ENCODE measurements at regions not wholly inside any gene's neighbourhood (a gene's known extent, or its start where the extent isn't known, plus 50 kb on each side); places are given as distances from the start of the nearest gene placed in this dataset.
A peak's percentile ranks its signal among the peaks of the same experiment; 100 is the strongest.

GRCh38 chr6:104573350-104573749, 286.4 kb downstream of the HACE1 start:
- DNase-seq = no peak

- no peak for DNase-seq
Measured at GRCh38 chr6:104572901-104573300, 286.8 kb downstream of the HACE1 start.

GRCh38 chr6:104566411-104566810, 293.3 kb downstream of the HACE1 start:
- DNase-seq = no peak

- DNase-seq = no peak
Measured at GRCh38 chr6:104563306-104563705, 296.4 kb downstream of the HACE1 start.

DNA sequence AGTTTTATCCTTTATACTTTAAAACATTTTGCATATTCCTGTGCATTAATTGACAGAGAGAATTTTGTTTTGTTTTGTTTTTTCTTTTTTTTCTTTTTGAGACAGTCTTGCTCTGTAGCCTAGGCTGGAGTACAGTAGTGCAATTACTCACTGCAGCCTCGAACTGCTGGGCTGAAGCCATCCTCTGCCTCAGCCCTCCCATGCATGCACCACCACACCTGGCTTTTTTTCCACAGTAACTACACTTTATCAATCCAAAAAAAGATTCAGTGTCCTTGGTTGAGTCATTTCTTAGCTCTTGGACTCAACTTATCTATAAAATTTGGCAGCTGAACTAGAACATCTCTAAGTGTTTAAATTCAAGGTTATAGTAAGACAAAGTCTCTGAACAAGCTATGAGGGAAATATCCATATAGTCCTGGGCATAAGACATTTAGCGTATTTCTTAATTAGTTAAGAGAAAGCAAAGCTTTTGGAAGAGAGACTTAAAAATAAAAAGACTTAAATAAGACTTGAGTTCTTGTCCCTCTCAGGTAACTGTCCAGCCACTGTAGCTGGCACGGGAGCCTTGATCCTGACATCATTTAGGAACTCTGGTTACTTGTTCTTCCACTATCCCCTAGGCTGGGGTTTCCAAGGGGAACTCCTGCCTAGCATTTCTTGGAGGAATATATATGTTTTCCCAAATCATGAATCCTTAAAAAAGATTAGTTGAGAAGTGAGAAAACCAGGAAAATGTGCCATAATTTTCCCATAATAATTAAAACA, 300.1 kb downstream of the HACE1 start:
- DNase-seq = no peak

DNA sequence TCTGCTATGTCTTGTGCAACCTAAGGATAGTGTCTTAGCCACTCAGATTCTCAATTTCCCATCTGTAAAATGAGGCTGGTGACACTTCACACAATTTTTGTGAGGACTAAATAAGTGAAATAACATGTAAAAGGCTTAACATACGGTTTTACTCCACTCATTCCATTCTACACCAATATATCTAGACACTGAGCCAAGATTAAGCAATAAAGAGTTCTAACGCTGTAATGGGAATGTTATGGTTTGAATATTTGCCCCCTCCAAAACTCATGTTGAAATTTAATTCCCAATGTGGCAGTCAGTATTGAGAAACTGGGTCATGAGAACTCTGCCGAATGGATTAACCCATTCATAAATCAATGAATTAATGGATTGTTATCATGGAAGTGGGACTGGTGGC, 301.0 kb downstream of the HACE1 start:
- DNase-seq = no peak

DNA sequence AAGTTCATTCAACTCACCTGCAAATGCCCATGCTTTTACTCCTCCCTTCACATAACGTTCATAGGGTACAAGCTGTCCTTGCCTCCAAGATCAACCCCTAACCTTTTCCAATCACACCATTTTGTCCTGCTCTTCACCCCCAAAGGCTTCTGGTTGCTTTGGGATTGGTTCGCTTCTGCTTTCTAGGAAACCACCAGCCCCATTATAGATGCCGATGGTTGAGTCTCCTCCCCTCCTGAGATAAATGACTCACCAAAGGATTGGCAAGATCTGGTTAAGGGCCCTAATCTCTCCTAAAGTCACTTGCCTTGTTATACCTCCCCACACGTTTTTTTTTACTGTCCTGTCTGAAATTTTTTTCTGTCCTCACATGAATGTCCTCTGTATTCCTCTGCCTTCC, 311.4 kb downstream of the HACE1 start:
- no peak for DNase-seq

DNA sequence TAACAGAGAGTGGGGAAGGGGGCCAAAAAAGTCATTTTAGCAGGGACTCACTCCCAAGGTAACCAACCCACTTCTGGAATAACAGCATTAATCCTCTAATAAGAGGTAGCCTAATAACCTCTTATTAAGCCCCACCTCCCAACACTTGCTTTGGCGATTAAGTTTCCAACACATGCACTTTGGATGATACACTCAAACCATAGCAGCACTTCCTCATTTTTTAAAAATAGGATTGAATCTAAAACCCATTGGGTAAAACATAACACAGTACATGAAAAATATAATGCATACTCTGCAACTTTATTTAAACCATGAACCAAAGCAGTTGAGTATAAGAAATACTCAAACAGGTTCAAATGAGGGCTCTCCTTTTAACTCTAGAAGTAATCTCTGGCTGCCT, 318.3 kb downstream of the HACE1 start:
- no peak for DNase-seq

- no peak for DNase-seq
Measured at GRCh38 chr6:104540743-104541142, 319.0 kb downstream of the HACE1 start.

DNA sequence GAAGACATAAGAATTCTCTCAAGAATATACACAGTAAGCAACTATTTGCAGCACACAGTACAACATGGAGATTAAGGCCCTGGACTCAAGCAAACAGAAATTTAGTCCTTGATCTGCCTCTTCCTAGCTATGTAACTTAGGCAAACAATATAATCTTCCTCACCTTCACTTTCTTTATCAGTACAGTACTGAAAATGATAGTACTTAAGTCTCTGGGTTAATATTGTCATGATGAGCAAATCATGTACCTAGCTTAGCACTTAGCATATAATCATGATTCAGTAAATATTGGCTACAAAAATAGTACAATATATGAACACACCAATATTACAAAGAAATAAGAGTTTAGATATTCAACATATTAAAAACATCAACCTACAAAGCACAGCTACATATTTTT, 320.5 kb downstream of the HACE1 start:
- no peak for DNase-seq

GRCh38 chr6:104537872-104538271, 321.8 kb downstream of the HACE1 start:
- no peak for DNase-seq

DNA sequence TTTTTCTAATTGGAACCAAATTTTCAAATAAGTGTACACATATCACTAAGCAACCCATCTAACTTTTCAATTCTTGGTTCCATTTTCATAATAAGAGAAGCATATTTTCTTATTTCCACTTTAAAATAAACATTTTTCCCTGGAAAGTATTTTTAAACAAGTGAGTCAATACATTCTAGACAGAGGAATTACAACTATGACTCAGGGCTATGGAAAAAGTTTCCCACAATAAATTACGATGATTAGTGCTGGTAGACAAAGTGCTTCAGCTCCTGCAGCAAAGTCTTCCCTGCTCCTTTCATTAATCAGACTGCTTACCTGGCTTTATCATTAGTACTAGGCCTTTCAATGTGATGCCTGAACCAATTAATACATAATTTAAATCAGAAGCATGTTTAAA, 322.5 kb downstream of the HACE1 start:
- no peak for DNase-seq

DNA sequence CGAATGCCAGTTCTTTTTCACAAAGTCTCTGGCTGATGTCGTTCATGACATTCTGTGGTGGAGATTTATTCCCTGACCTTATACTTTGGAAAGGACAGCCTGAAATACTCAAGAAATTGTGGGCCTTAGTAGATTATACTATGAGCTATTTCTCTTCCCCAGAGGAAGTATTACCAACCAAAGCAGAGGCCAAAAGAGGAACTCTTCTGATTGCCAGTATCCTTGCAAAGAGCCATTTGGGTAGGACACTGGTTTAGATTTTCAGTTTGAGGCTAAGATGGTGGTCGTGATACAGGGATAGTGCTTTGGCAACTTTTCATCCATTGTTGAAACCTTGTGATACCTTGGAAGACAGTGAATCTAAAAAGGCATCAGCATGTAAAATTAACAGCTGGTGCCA, 327.3 kb downstream of the HACE1 start:
- DNase-seq = no peak

GRCh38 chr6:104531646-104532045, 328.1 kb downstream of the HACE1 start:
- no peak for DNase-seq

DNA sequence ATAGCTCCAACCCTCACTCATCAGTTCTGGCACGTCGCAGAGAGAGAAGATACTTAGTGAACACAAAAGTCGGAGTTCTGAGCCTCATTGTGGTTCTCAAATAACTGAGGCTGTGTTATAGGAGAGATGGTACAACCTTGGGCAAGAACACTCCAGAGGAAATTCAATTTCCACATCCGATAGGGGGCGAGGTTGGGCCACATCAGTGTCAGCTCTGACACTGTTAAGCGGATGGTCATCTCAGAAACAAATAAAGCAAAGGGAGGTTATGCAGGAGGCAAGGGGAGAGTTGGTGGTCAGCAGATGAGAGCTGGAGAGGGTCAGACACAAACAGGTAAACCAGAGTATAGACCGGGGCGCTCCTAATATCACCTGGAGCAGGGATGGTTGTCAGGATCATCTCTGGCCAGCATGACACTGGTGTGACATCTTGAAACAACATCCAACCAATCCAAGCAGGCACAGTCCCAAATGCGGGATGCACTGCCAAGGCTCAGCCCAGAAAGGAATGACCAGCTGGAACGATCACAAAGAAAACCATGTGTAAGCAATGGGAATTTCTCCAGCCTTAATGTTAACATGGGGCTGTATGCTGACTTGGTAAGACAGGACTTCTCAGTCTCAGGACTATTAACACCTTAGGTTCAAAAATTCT, 331.8 kb downstream of the HACE1 start:
- no peak for DNase-seq

GRCh38 chr6:104527311-104527710, 332.4 kb downstream of the HACE1 start:
- no peak for DNase-seq

- DNase-seq = no peak
Measured at GRCh38 chr6:104526376-104526775, 333.3 kb downstream of the HACE1 start.

GRCh38 chr6:104525677-104526322, 333.9 kb downstream of the HACE1 start:
- peak; percentile 18 to 67 (median 37) for DNase-seq

- DNase-seq = no peak
Measured at GRCh38 chr6:104522533-104522932, 337.2 kb downstream of the HACE1 start.

DNA sequence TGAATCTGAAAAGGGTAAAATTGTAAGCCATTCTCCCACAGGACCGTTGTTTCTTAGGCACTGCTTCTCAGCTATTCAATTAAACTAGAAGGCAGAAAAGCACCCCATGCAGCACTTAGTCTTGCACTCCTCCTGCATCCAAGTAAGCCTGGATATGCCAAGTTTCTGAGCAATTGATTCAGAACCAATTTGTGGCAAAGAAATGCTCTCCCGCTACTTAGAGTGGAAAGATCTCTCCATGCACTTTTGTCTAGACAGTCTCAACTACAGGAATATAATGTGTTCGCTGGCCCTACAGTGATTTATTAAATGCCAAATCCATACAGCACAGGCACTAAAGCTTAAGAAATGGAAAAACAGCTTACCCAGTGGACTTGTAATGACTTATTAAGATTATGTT, 338.5 kb downstream of the HACE1 start:
- DNase-seq = no peak

DNA sequence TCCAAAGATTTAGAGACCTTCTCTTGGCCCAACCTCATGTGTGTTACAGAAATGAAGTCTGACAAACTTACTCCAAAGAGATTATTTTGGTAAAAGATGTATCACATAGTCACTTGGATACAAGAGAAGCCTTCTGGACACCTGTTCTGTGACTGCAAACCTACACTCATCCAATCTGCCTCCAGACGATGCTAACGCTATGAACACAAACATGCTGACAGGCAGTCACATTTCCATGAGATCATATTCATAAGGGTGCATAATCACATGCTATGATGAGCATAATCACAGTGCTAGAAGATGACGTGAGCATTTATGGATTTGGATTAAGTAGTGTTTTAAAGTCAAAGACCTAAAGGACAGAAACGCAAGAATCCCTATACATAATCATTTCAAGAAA, 340.2 kb downstream of the HACE1 start:
- no peak for DNase-seq

DNA sequence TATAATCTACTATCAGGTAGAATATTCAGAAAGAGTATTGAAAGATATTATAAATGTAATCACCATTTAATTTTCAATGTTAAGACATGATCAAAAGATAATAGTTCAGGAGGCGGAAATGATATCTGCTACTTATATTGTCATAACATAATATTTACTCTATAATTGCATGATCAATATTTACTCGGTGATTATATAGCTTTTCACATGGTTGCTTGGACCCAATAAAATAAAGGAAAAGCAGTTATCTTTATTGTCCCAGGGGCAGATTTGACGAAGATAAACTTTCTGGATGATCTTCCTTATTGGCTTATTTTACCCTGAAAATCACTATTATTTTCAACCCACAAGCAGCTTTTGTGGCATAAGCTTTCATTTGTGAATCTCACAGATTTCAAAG, 350.4 kb downstream of the HACE1 start:
- DNase-seq = no peak

DNA sequence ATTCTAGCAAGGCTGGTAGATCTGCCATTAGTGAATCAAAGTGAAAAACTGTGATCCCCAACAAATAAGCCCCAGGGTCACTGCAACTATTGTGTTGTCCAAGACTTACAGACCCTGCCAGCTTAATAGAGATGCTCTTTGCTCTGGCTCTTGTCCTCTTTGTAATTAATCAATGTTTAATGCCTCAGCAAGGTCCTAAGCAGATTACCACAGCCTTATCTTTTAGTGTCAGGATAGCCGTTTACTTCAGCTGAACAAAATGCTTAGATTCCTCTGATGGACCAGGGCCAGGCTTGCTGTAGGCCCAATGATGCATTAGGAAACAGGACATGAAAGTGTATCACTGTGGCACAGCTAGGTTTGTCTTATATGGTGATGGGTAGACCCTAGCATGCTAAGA, 353.3 kb downstream of the HACE1 start:
- no peak for DNase-seq

GRCh38 chr6:104505838-104506237, 353.9 kb downstream of the HACE1 start:
- DNase-seq = no peak
